ENCODE measurements at regions not wholly inside any gene's neighbourhood (a gene's known extent, or its start where the extent isn't known, plus 50 kb on each side); places are given as distances from the start of the nearest gene placed in this dataset.

GRCh38 chr4:11715753-11716521 lies 287.2 kb upstream of the HS3ST1 start:
- Histone ChIP-seq H3K9me3 (peaks cover 0 to 13% (median 0%) of the 10 kb centered on the region in 11 donors), H3K4me3 (no peak overlapping the region), H3K36me3 (no peaks in the 10 kb centered on the region), H3K27me3 (no peaks in the 10 kb centered on the region), H3K27ac (no peak overlapping the region), H3K4me1 (peaks cover 0 to 6% (median 0%) of the 10 kb centered on the region in 9 donors)
- whole genome bisulfite sequencing, 2 donors, result 86 to 90% methylated on average over 3 of the region's 3 CpGs
- intact Hi-C loops (cut with DNase I), result loop anchor here in 3 of 10 donors (10.0 kb wide), 3 partner anchors 91 to 1131 kb away; partner anchors contain the start of gene HS3ST1 (in 2 of the 3)
- no peak for DNase-seq
- ATAC-seq, result no peak
- TF ChIP-seq CTCF (IDR thresholded peaks at IDR 0.05), result no peak

GRCh38 chr4:11710453-11711093 lies 281.9 kb upstream of the HS3ST1 start:
- Histone ChIP-seq H3K27ac (no peak overlapping the region), H3K4me3 (no peak overlapping the region), H3K9me3 (peaks cover 0 to 6% (median 0%) of the 10 kb centered on the region in 11 donors), H3K4me1 (no peaks in the 10 kb centered on the region), H3K36me3 (no peaks in the 10 kb centered on the region), H3K27me3 (no peaks in the 10 kb centered on the region)
- ATAC-seq, result no peak
- DNase-seq, result no peak
- no peak for TF ChIP-seq CTCF (IDR thresholded peaks at IDR 0.05)
- intact Hi-C loops (cut with DNase I), result loop anchor here in 3 of 10 donors (10.0 kb wide), 3 partner anchors 86 to 1126 kb away; partner anchors contain the start of gene HS3ST1 (in 2 of the 3)
- 70 to 72% methylated on average over 3 of the region's 3 CpGs for WGBS, 2 donors

- DNase-seq (no peak), ATAC-seq (no peak)
- TF ChIP-seq CTCF (IDR thresholded peaks at IDR 0.05), result no peak
- Histone ChIP-seq H3K4me3 (no peak overlapping the region), H3K27me3 (no peaks in the 10 kb centered on the region), H3K36me3 (no peaks in the 10 kb centered on the region), H3K4me1 (peaks cover 0 to 2% (median 0%) of the 10 kb centered on the region in 9 donors), H3K27ac (no peak overlapping the region), H3K9me3 (peaks cover 0 to 6% (median 0%) of the 10 kb centered on the region in 11 donors)
- 52 to 54% methylated on average over 1 of the region's 1 CpG for WGBS, 2 donors
- intact Hi-C loops (cut with DNase I), result no loop called here
Measured at GRCh38 chr4:11704186-11704830, 275.6 kb upstream of the HS3ST1 start.

GRCh38 chr4:11702886-11703557 lies 274.3 kb upstream of the HS3ST1 start:
- DNase-seq (no peak), ATAC-seq (no peak)
- Histone ChIP-seq H3K9me3 (no peaks in the 10 kb centered on the region), H3K36me3 (no peaks in the 10 kb centered on the region), H3K4me1 (peaks cover 0 to 14% (median 4%) of the 10 kb centered on the region in 9 donors), H3K27me3 (no peaks in the 10 kb centered on the region), H3K4me3 (no peak overlapping the region), H3K27ac (no peak overlapping the region)
- WGBS, 2 donors, result 73 to 74% methylated on average over 3 of the region's 3 CpGs
- intact Hi-C loops (cut with DNase I), result no loop called here
- TF ChIP-seq CTCF (IDR thresholded peaks at IDR 0.05), result no peak
